GM19397 (cell line): ENCODE measurements at regions not wholly inside any gene's neighbourhood (a gene's known extent, or its start where the extent isn't known, plus 50 kb on each side); places are given as distances from the start of the nearest gene placed in this dataset.
"Not testable (repeated sequence)": the region's sequence is repeated elsewhere in the genome, so short reads cannot be mapped to it uniquely, and the experiment has no call there.

Experiments used
- ATAC-seq: cut with Tn5 transposase; IDR thresholded peaks from one replicate; pipeline ENCODE4 v1.9.1; 2021; ENCODE audit warnings: mild to moderate bottlenecking, moderate library complexity; ENCODE audit not compliant: unreplicated experiment

DNA sequence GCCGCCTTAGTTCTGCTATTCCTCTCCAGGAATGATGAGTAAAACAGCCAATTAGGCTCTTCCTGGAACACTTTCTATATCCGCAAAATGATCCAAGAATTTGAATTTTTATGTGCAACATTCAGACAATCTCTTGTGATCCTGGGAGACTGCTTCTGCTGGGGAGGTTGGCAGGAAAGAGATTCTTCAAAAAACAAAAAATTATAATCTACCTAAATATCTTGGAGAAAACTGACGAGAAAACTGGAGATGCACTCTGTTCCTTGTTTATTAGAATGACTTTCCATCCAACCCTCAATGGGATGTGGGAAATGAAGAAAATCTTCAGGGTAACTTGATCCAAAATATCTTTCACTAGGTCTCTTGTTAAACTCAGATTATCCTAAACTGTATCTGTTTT, 346.3 kb upstream of the UBE2E2 start:
- ATAC-seq, result no peak

DNA sequence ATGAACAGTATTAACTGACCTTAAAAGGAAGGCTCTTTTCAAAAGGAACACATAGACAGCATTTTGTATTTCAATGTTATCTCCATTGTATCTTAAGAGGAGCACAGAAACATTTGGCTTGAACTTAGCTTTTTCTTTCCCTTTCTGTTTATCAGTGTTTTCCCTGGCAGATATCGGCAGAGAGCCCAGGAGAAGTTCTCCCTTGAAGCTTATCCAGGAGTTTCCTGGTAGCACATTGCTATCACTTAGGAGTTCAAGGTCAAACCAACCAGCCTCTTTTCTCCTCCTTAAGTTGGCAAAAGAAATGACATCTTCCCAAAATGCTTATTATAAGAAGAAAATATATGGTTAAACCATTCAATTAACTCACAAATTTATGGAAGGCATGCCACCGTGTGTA, 344.6 kb upstream of the UBE2E2 start:
- ATAC-seq, result no peak

DNA sequence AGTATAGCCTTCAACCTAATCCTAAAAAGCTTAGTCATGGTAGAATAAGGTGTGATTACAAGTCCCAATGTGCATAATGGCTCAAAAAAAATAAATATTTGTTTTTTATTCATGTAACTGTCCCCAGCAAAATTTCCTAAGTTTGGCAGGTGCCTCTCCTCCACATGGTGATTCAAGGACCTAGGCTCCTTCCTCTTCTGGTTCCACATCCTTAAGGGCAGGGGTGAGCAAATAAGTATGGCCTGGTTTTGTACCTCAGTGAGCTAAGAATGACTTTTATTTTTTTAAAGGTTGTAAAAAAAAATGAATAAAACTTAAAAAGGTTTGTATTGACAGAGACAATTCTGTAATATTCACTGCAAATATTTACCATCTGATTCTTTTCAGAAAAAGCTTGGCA, 343.5 kb upstream of the UBE2E2 start:
- ATAC-seq, result no peak

DNA sequence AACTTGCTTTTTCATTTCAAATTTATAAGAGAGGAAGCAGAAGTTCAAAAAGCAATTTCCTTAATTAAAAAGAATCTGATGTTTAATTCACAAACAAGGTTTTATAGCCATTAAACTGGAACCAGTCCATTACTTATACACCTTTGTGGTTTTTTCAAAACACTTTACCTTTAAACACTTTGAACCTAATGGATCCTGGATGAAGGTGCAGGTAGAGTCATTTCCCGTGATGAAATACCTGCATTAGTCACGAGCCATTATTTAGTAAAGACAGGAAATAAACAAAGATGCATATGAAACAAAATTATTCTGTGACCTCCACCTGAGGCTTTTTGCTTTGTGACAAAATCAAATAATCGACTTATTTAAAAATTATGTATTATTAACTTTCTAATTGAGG, 341.7 kb upstream of the UBE2E2 start:
- ATAC-seq, result no peak

DNA sequence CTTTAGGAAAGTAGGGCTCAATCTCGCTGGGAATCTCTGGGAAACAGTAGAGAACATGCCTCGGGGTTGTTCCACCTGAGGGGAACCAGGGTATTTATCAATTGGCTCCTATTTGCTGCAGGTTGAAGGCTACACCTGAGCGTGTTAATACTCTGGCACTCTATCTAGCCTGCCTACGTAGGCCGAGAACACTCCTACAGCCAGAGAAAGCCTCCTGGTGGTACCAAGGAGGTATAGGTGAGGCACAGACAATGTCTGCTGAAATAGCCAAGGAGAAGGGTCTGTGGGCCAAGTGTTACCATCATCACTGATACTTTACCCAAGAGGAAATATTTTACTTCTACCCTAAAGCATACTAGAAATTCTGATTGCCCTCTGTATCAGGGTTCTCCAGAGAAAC, 341.0 kb upstream of the UBE2E2 start:
- no peak for ATAC-seq

DNA sequence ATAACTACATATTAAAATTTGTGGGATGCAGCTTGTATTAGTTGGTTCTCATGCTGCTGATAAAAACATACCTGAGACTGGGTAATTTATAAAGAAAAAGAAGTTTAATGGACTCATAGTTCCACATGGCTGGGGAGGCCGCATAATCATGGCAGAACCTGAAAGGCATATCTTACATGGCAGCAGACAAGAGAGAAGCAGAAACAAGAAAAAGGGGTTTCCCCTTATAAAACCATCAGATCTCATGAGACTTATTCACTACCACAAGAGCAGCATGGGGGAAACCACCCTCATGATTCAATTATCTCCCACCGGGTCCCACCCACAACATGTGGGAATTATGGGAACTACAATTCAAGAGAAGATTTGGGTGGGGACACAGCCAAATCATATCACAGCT, 320.3 kb upstream of the UBE2E2 start:
- not testable (repeated sequence) for ATAC-seq

DNA sequence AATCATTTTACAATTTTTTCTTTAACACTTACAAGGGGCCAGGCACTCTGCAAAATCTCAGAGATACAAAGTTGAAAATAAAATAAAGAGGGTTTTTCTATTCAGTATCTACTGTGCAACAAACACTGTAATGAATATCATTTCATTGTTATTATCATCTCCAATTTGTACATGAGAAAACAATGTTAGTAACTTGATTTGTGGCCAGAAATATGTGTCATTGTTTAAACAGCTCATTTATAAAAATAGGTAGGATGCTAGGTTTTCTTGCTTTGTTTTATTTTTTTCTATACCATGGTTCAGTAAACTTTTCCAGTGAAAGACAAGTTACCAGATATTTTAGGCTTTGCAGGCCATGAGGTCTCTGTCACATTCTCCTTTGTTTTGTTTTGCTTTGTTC, 318.1 kb upstream of the UBE2E2 start:
- ATAC-seq, result no peak

DNA sequence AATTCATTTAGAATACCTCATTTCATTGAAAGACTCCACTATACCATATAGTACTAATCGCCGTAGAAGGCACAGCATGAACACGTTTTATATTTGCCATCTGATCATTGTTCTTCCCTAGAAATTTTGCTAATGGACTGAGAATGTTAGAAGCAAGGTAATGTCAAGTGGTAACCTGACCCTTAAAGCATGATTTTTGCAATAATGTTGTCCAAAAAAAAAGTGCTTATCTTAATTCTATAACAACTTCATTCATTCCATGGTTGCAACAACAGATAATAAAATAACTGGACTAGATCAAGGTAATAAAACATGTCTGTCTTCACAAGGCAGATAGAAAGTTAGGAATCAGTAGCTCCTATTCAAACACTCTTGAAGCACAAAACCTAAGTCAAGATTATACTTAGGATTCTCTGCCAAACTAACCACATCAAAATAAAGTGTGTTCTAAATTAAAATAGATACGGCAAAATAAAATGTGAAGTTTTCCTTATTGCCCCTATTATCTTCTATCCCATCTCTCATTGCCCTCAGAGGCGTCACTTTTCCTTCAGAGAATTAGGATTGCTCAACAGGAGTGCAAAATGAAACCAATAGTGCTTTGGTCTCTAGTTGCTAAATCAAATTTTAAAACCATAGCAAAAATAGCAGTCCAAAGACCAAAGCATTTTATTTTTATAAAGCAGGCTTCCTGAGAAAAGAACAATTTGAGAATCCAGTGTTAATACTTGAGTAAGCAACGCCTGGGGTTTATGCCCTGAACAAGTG, 317.4 kb upstream of the UBE2E2 start:
- ATAC-seq, result no peak

DNA sequence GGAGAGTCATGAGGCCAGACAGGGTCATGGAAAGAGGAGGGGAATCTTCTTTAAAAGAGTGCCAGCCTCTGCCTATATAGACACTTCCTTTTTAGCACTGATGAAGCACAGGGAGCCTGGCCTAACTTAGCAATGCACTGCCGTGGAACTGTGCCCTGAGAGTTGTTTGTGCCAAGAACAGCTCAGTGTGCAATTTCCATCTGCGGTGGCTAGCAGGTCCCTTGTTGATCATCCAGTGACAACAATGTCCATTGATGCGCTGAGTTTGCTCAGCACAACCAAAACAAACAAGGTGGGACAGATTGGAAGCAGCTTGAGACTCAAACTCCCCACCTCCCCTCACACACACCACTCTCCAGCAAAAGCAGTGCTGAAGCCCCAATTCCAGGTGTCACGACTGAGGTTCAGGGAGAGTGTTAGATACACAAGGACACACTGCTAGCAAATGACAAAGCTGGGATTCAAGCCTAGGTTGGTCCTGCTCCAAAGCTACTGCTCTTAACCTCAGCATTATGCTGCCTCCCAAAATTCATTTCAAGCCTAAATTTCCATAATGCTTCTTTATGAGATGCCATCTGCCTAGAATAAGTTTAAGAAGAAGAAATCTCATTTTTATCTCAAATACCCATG, 316.6 kb upstream of the UBE2E2 start:
- ATAC-seq, result no peak

DNA sequence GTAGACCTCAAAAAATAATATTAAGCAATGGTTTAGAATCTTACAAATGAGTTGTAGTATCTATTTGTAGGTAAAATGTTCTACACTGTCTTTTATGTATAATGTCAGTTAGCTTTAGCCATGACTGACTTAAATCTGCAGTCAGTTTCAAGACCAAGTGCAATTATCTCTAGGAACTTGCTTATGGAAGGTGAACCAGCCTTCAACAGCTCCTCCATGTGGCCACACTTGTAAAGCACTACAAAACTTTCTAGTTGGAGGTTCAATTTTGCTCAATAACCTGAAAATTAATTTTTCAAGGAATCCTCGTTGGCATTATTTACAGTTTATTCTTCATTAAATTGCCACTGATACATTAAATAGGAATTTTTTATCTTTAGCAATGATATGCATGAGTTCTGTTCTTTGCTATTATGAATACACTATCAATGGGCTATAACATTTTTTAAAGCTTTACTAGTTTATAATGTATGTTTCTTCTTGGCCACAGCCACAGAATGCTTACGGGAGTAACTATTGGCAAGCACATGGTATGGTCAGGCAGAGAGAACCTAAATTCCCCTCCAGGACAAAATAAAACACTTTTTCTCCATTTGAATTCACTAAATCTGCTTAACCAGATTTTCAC, 315.3 kb upstream of the UBE2E2 start:
- no peak for ATAC-seq

DNA sequence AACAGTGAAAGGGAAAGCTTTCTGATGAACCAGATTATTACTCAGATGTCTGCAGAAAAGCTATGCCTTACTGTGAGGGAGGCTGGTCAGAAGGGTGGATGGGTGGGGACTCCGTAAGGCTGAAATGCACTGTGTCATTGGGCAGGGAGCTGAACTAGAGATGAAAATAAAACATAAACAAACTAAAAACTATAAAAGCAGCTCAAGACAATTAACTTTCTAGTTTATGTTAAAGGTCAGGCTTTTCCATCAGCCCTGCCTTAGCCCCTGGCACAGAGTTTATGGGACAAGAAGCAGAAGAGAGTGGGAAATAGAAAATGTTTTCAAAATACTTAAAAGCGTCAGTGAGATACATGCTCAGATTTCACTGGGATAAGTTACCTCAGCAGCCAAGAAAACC, 310.0 kb upstream of the UBE2E2 start:
- no peak for ATAC-seq

DNA sequence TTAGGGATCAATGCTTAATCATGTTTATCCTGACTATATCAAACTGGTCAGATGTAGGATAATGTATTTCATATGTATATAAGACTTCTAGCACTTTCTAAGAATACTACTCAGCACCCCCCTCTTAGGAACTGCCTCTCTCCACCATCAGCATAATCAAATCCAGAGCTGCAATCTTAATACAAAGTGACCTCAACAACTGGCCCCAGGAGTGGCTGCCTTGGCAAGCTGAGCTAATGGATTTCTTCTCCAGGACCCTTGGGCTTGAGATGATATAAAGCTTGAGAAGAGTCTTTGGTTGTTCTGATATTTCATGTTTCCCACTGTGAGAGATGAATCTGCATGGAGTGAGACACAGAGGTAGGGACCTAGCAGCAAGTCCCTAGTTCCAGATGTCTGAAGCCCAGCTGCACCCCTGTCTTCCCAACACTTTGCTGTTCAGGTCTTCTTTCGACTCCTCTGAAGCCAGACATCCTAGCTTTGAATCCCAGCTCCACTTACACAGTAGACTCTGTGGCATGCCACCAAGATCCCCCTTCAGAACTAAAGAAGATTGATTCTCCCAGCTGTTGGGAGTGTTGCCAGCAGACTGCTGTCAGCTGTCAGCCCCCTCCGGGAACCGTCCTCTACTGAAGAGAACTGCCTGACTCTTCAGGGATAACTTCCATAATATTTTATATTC, 309.3 kb upstream of the UBE2E2 start:
- no peak for ATAC-seq

DNA sequence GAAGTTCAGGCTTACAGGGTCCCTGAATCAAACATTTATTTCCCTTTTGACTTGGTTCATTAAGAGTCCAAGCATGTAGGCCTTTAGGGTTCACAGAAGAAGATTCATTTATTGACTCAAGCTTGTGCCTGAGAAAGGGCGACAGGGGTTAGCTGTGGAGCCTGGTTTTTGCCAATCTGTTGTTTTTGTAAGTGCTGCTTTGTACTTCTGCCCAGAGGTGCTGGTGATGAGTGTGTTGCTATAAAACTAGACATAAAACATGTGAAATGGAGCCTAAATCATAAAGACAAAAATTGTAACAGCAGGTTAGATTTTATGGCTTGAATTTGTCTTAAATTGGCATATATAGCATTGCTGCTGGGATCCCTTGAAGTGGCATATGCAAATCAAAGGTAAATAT, 308.3 kb upstream of the UBE2E2 start:
- ATAC-seq, result no peak

DNA sequence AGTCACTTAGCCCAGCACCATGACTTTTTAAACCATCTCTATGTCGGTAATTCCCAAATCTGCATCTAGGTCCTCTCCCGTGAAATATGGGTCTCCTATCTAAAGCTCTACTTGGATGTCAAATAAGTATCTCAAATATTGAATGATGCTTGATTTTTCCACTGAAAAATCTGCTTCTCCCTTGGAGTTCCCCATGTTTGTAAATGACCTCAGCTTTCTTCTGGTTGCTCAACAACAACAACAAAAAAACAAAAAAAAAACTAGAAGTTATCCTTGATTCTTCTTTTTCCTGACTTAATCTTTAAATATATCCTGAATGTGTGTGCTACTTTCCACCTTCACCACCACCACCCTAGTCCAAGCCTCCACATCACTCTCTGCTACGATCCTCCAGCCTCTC, 307.5 kb upstream of the UBE2E2 start:
- ATAC-seq, result no peak

DNA sequence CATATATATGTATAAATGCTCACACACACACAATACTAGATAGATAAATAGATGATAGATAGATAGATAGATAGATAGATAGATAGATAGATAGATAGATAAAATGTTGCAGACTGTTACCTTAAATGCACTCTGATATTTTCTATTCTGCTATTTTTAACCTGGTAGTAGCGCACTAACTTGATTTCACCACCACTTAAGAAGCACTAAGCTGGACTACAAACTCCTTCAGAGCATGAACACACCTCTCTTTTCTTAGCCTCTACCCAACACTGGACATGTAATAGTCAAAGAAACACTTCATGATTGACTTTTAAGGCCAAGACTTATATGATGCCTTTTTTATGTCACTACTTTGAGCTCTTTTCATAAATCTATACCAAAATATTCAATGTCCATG, 304.6 kb upstream of the UBE2E2 start:
- no peak for ATAC-seq

DNA sequence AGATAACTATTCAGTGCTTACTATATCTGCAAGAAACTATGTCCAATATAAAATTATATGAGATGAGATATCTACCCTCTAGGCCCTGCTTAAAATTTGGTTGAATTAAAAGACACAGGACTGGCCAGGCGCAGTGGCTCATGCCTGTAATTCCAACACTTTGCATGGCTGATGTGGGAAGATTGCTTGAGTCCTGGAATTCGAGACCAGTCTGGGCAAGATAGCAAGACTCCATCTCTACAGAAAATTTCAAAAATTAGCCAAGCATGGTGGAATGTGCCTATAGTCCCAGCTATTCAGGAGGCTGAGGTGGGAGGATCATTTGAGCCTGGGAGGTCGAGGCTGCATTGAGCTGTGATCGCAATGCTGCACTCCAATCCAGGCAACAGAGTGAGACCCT, 303.7 kb upstream of the UBE2E2 start:
- ATAC-seq, result no peak

DNA sequence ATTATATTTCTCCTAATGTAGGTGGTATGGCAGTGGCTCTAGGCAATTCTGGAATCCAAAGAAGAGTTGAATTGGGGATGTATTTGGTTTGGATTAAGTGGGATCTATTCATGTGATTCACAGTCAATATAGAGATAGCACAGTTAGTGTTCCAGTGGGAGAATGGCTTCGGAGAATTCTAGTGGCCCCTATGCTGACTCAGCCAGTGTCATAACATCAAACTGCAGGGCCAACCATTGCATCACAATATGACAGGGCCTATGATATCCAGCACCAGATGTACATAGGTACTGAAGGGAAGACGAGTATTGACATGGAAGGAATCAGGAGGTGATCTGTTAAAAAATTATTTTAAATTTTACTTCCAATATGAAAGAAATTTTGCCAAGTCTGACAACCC, 302.8 kb upstream of the UBE2E2 start:
- no peak for ATAC-seq

DNA sequence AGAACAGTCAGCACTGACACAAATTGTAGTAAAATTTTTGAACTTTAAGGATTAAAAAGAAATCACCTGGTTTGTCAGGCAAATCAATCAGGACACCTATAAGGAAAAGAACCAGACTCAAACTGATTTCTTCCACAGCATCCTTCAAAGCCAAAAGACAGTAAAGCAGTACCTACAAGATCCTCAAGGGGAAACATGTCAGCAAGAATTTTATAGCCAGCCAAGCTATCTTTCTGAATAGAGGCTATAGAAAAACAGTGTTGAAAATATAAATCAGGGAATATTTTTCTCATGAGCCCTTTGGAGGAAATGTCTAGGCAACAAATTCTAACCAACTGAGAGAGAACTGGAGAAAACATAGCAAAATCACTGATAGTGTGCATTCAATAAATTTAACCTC, 301.4 kb upstream of the UBE2E2 start:
- no peak for ATAC-seq

DNA sequence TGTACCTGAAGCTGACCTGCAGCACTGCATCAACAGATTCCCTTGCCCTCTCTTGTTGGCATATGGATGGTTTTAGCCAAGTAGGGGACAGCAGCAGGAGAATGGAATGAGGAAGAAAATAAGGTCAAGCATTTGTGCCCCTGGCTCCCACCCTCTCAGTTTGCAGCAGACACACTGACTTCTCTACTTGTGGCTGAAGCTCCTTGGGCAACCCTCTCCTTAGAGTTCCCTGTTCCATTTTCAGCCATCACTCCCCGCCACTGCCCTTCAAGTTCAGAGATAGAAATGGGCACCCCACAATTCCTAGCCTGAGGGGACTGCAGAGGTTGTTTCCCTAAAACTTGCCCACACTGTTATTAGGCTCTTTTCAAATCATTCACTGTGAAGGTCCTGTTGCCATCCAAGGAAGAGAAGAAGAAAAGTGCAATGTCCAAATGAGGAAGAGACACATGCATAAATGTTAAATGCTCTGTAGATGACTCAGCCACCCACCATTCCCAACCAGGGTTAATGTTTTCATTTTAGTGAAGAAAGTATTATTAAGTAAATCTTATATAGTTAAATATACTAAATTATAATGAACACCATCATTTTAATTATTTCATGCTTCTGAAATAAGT, 295.9 kb upstream of the UBE2E2 start:
- ATAC-seq, result no peak

DNA sequence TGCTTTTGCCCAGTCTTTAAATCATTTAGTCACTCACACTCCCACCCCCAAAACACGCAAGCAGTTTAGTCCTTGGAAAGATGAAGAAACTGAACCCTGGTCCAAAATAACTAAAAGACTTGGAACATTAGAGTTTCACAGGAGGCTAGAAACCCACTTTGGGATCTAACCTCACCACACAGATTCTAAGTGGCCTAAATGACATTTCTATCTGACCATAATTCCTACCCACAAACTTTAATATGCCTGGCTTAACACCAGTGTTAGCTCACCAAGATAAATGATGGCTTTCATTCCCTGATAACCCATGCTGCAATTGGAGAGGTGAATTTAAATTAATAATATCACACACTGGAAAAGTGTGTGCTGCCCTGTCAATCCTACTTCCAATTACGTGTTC, 295.3 kb upstream of the UBE2E2 start:
- ATAC-seq, result no peak

DNA sequence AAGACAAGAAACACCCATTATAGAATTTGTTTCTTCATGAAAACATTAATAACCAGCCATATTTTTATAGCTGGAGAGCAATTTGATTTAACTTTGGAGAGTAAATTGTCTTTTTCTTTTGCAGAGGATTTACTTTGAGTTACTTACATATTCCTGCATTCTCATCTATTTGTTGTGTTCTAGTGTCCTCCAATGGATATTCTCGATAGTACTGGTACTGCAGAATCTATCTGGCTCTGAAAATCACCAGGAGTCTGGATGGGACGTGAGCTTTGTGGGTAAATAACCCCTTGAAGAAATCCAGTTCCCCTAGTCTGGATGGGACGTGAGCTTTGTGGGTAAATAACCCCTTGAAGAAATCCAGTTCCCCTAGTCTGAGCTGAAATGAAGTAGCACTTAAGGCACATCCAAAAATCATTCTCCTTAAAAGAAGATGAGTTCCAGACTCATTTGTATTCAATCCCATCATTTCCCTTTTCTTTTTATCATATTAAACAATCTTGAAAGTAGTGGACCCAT, 294.1 kb upstream of the UBE2E2 start:
- ATAC-seq, result no peak
